GM12878 (cell line): ENCODE measurements at regions not wholly inside any gene's neighbourhood (a gene's known extent, or its start where the extent isn't known, plus 50 kb on each side); places are given as distances from the start of the nearest gene placed in this dataset.

Experiments used
- ATAC-seq: fragments of 200-7000 bp; cut with Tn5 transposase; 3 replicates; pipeline ENCODE4 v1.9.1; 2020; ENCODE audit warnings: mild to moderate bottlenecking, moderate library complexity
- BruUV-seq: library from RNA; stranded (reverse); fragments of 400-500 nt; replicated peaks from 2 replicates; lab custom pipeline; 2021; lab: Mats Ljungman, UMichigan
- CTCF ChIA-PET: fragments of 300-600 bp; sonication (Branson Sonifier 250); formaldehyde crosslinking; extraction: SDS; loops from one replicate; lab custom pipeline; 2021; ENCODE audit warnings: inconsistent platforms; lab: Yijun Ruan, JAX
- POLR2A ChIA-PET: fragments of 350-600 bp; formaldehyde crosslinking; extraction: SDS; loops from one replicate; lab custom pipeline; 2021; ENCODE audit warnings: inconsistent platforms; lab: Charles Lee
- RAD21 ChIA-PET: fragments of 300-600 bp; sonication (Branson Sonifier 250); formaldehyde crosslinking; loops from one replicate; lab custom pipeline; 2023; ENCODE audit warnings: antibody characterized with exemption; ENCODE audit not compliant: unreplicated experiment; lab: Charles Lee
- SMC1A ChIA-PET: fragments of 300-600 bp; sonication (Branson Sonifier 250); formaldehyde crosslinking; loops from one replicate; lab custom pipeline; 2023; ENCODE audit not compliant: unreplicated experiment, uncharacterized antibody; lab: Charles Lee
- DNase-seq: peaks from one replicate; pipeline ENCODE4 v3.0.0-alpha.2; 2011; ENCODE audit warnings: low read depth, low spot score
- FAIRE-seq: peaks from 3 replicates; lab custom pipeline; 2011; peaks lifted over from hg19 to GRCh38; lab: Jason Lieb, UNC
- H2AFZ ChIP-seq: 2 replicates; pipeline ENCODE4 v1.6.0; 2011; ENCODE audit warnings: low read depth, low read length, control low read depth; ENCODE audit not compliant: control insufficient read depth
- H3K27ac ChIP-seq: 2 replicates; pipeline ENCODE4 v1.5.1; 2011; ENCODE audit warnings: control low read depth; ENCODE audit not compliant: control insufficient read depth, insufficient read depth
- H3K27me3 ChIP-seq, 2 experiments: replicated peaks in 1 of 2; 2 replicates each; pipeline versions ENCODE4 v1.6.0 to v1.6.1; 2011; ENCODE audit warnings: low read length in 1 of 2; ENCODE audit not compliant: control insufficient read depth in 2 of 2, insufficient read depth in 2 of 2
- H3K36me3 ChIP-seq, 2 experiments: 2 replicates each; pipeline ENCODE4 v1.5.1; 2011; ENCODE audit warnings: low read length in 1 of 2; ENCODE audit not compliant: control insufficient read depth in 2 of 2, insufficient read depth in 2 of 2
- H3K4me1 ChIP-seq: 2 replicates; pipeline ENCODE4 v1.6.1; 2011; ENCODE audit warnings: mild to moderate bottlenecking, low read length, moderate library complexity, mixed read lengths; ENCODE audit not compliant: control insufficient read depth, insufficient read depth
- H3K4me2 ChIP-seq: 2 replicates; pipeline ENCODE4 v1.6.0; 2011; ENCODE audit warnings: control low read depth; ENCODE audit not compliant: control insufficient read depth, insufficient read depth
- H3K4me3 ChIP-seq: fragments of 200-600 bp; sonication (generic); 2 replicates; pipeline ENCODE4 v1.5.1; 2016
- H3K79me2 ChIP-seq: 2 replicates; pipeline ENCODE4 v1.6.0; 2011; ENCODE audit warnings: low read length; ENCODE audit not compliant: control insufficient read depth, insufficient read depth
- H3K9ac ChIP-seq: 2 replicates; pipeline ENCODE4 v1.8.0; 2011; ENCODE audit warnings: low read length, control low read depth, mixed read lengths; ENCODE audit not compliant: control insufficient read depth, insufficient read depth
- H3K9me3 ChIP-seq: replicated peaks from 3 replicates; pipeline ENCODE4 v1.5.1; 2011; ENCODE audit warnings: mild to moderate bottlenecking, low read length; ENCODE audit not compliant: control insufficient read depth, insufficient read depth
- H4K20me1 ChIP-seq: 2 replicates; pipeline ENCODE4 v1.6.0; 2011; ENCODE audit not compliant: control insufficient read depth, insufficient read depth
- ASH2L ChIP-seq: fragments of 300-600, 200-600 bp; sonication (generic); IDR thresholded peaks from 2 replicates; pipeline ENCODE4 v1.6.1; 2017; ENCODE audit warnings: low read depth, mild to moderate bottlenecking, borderline replicate concordance
- BACH1 ChIP-seq: fragments of 450-650 bp; IDR thresholded peaks from 2 replicates; pipeline ENCODE4 v1.6.1; 2017; ENCODE audit warnings: mild to moderate bottlenecking, borderline replicate concordance
- BCL3 ChIP-seq: IDR thresholded peaks from 2 replicates; pipeline ENCODE4 v1.6.1; 2011; ENCODE audit warnings: borderline replicate concordance, low read depth, mild to moderate bottlenecking, moderate library complexity, low read length; ENCODE audit not compliant: insufficient read depth, poor library complexity, severe bottlenecking
- CHD2 ChIP-seq: IDR thresholded peaks from 2 replicates; pipeline ENCODE4 v1.6.1; 2011; ENCODE audit warnings: low read depth, low read length, improper control_type of control experiment, borderline replicate concordance
- CHD4 ChIP-seq: fragments of 200-600 bp; sonication (generic); IDR thresholded peaks from 2 replicates; pipeline ENCODE4 v1.6.1; 2016; ENCODE audit warnings: mild to moderate bottlenecking
- CREB1 ChIP-seq: IDR thresholded peaks from 2 replicates; pipeline ENCODE4 v1.6.1; 2012; ENCODE audit warnings: low read depth, mild to moderate bottlenecking, inconsistent platforms
- CREM ChIP-seq: IDR thresholded peaks from 2 replicates; pipeline ENCODE4 v1.6.1; 2014; ENCODE audit warnings: antibody characterized with exemption, low read depth
- E4F1 ChIP-seq: fragments of 450-650 bp; IDR thresholded peaks from 2 replicates; pipeline ENCODE4 v1.6.1; 2018; ENCODE audit warnings: borderline replicate concordance, mild to moderate bottlenecking; ENCODE audit not compliant: partially characterized antibody
- EGR1 ChIP-seq, 2 experiments: IDR thresholded peaks; 1 replicate in 1 of 2; 2 replicates in 1 of 2; pipeline ENCODE4 v1.6.1; 2011 to 2012; ENCODE audit warnings: low read depth in 2 of 2, low read length in 2 of 2, borderline replicate concordance in 1 of 2, mild to moderate bottlenecking in 1 of 2, moderate library complexity in 1 of 2
- KAT2A ChIP-seq: conservative IDR thresholded peaks from 2 replicates; pipeline ENCODE4 v1.6.1; 2011; ENCODE audit warnings: low read depth, low read length; ENCODE audit not compliant: control insufficient read depth
- LARP7 ChIP-seq: fragments of 450-650 bp; IDR thresholded peaks from 2 replicates; pipeline ENCODE4 v1.6.1; 2017; ENCODE audit warnings: mild to moderate bottlenecking
- POLR2A ChIP-seq: IDR thresholded peaks from 2 replicates; pipeline ENCODE4 v1.6.1; 2011; ENCODE audit warnings: low read depth, mild to moderate bottlenecking, low read length
- SUZ12 ChIP-seq: fragments of 200-600 bp; sonication (generic); IDR thresholded peaks from one replicate; pipeline ENCODE4 v1.6.1; 2018; ENCODE audit warnings: antibody characterized with exemption, mild to moderate bottlenecking; ENCODE audit not compliant: unreplicated experiment
- TAF1 ChIP-seq: IDR thresholded peaks from 2 replicates; pipeline ENCODE4 v1.6.1; 2011; ENCODE audit warnings: mild to moderate bottlenecking, low read depth, low read length, borderline replicate concordance
- USF2 ChIP-seq: IDR thresholded peaks from 2 replicates; pipeline ENCODE4 v1.6.1; 2011; ENCODE audit warnings: low read depth, low read length, improper control_type of control experiment, borderline replicate concordance
- ZNF592 ChIP-seq: fragments of 450-650 bp; IDR thresholded peaks from 2 replicates; pipeline ENCODE4 v1.6.1; 2017; ENCODE audit warnings: mild to moderate bottlenecking, moderate library complexity
- WGBS: methylation state at CpG from one replicate; pipeline ENCODE4 v1.1.6; 2016; ENCODE audit warnings: low lambda C conversion rate; ENCODE audit not compliant: insufficient replicate concordance, insufficient coverage; ENCODE audit errors: missing lambda C conversion rate; 5-methylcytosine and 5-hydroxymethylcytosine counted together
- in situ Hi-C: fragments of 300-500 bp; cut with MboI; formaldehyde crosslinking; loops from 9 replicates; pipeline ENCODE4 v1.14.3; 2018; ENCODE audit warnings: mixed read lengths
- intact Hi-C: fragments of 100-400 bp; cut with micrococcal nuclease; formaldehyde crosslinking; loops from one replicate; pipeline ENCODE4 v1.14.2; 2022; ENCODE audit not compliant: unreplicated experiment

- H3K36me3 ChIP-seq = no peaks in the 10 kb centered on the region
- peaks cover 0 to 5% of the 10 kb centered on the region in 2 experiments; a peak in 1 of 4 replicates for H3K27me3 ChIP-seq
- no peak overlapping the region for H3K27ac ChIP-seq
- H4K20me1 ChIP-seq = no peaks in the 10 kb centered on the region
- H3K4me3 ChIP-seq = no peak overlapping the region
- H3K9me3 ChIP-seq = no peaks in the 10 kb centered on the region
- H2AFZ ChIP-seq = no peak overlapping the region
- WGBS = 50% methylated on average over 1 of the region's 1 CpG
- ChIA-PET RAD21 (no interaction called here), SMC1A (interaction anchor here (1.8 kb wide), 1 partner anchor 201 kb away, joined by 5 read pairs; no protein-coding TSS in a partner anchor), POLR2A (interaction anchor here (0.6 kb wide), 1 partner anchor 23 kb away, joined by 3 read pairs; no protein-coding TSS in a partner anchor), CTCF (interaction anchor here (1.7 kb wide), 1 partner anchor 15 kb away, joined by 11 read pairs; no protein-coding TSS in a partner anchor)
- no peak for FAIRE-seq
- ATAC-seq = no peak
- intact Hi-C loops (no loop called here), in situ Hi-C loops (no loop called here)
- TF ChIP-seq SUZ12 (no peak), CREB1 (no peak), EGR1 (IDR thresholded peaks at IDR 0.05; ENCODE audit: borderline replicate concordance in 1 of 2, low read depth in 2 of 2, low read length in 2 of 2) (no peak), CHD2 (no peak), USF2 (no peak), CREM (no peak), BACH1 (no peak), ASH2L (no peak), KAT2A (no peak), E4F1 (no peak), POLR2A (no peak), CHD4 (no peak), LARP7 (no peak), TAF1 (no peak), BCL3 (no peak), ZNF592 (no peak)
- no peaks in the 10 kb centered on the region for H3K4me1 ChIP-seq
- no TSS peak for BruUV-seq
- H3K4me2 ChIP-seq = no peak overlapping the region
- no peak for DNase-seq
- no peaks in the 10 kb centered on the region for H3K79me2 ChIP-seq
- H3K9ac ChIP-seq = no peak overlapping the region
Measured at GRCh38 chr3:107220538-107220937, 156.7 kb upstream of the CCDC54 start.
